Prostate gland (tissue), 2 donors: ENCODE measurements at regions not wholly inside any gene's neighbourhood (a gene's known extent, or its start where the extent isn't known, plus 50 kb on each side); places are given as distances from the start of the nearest gene placed in this dataset.

Experiments used
- DNase-seq: peaks from one replicate; pipeline ENCODE4 v3.0.0-alpha.2; 2019; ENCODE audit warnings: low spot score
- H3K27ac ChIP-seq, 2 donors: fragments of 200-600 bp; sonication (generic); 2 replicates each; pipeline ENCODE4 v1.5.1; 2017 to 2019
- H3K27me3 ChIP-seq: fragments of 200-600 bp; sonication (generic); replicated peaks from 2 replicates; pipeline ENCODE4 v1.5.1; 2019; ENCODE audit not compliant: insufficient read depth
- H3K36me3 ChIP-seq, 2 donors: fragments of 200-600 bp; sonication (generic); 1 replicate in 1 of 2; 2 replicates in 1 of 2; pipeline versions ENCODE4 v1.5.1 to v1.8.1; 2017 to 2019
- H3K4me1 ChIP-seq: fragments of 200-600 bp; sonication (generic); replicated peaks from 2 replicates; pipeline ENCODE4 v1.5.1; 2019
- H3K4me3 ChIP-seq, 2 donors: fragments of 200-600 bp; sonication (generic); 2 replicates each; pipeline ENCODE4 v1.5.1; 2017 to 2019
- H3K9me3 ChIP-seq: fragments of 200-600 bp; sonication (generic); 2 replicates; pipeline ENCODE4 v1.5.1; 2017
- POLR2A ChIP-seq: fragments of 450-650 bp; IDR thresholded peaks from one replicate; pipeline ENCODE4 v1.6.1; 2016; ENCODE audit warnings: antibody characterized with exemption, mild to moderate bottlenecking
- POLR2AphosphoS5 ChIP-seq: sonication (generic); formaldehyde crosslinking; IDR thresholded peaks from one replicate; pipeline ENCODE4 v1.6.1; 2017; ENCODE audit warnings: antibody characterized with exemption
- WGBS: methylation state at CpG from one replicate; pipeline ENCODE4 v1.1.5; 2018; 5-methylcytosine and 5-hydroxymethylcytosine counted together
- intact Hi-C: fragments of 100-400 bp; cut with DNase I; formaldehyde crosslinking; loops from one replicate; pipeline ENCODE4 v1.14.2; 2022
- TF ChIP-seq, protein P1 (sequence below), 4 experiments: fragments of 200-600 bp in 2 of 4; fragments of 450-650 bp in 2 of 4; sonication (generic) in 2 of 4; IDR thresholded peaks; 1 replicate in 3 of 4; 2 replicates in 1 of 4; pipeline ENCODE4 v1.5.1; 2016 to 2019; ENCODE audit warnings: antibody characterized with exemption in 4 of 4, mild to moderate bottlenecking in 2 of 4, moderate library complexity in 2 of 4

GRCh38 chr1:68819190-68819829 is 322.4 kb upstream of the DEPDC1 start:
- Histone ChIP-seq H3K27ac (no peak overlapping the region), H3K27me3 (no peaks in the 10 kb centered on the region), H3K4me1 (no peaks in the 10 kb centered on the region), H3K36me3 (no peaks in the 10 kb centered on the region), H3K4me3 (no peak overlapping the region), H3K9me3 (no peaks in the 10 kb centered on the region)
- intact Hi-C loops: no loop called here
- 83% methylated on average over 4 of the region's 4 CpGs for WGBS
- TF ChIP-seq POLR2AphosphoS5 (no peak), POLR2A (no peak)
- TF ChIP-seq, protein P1, sequence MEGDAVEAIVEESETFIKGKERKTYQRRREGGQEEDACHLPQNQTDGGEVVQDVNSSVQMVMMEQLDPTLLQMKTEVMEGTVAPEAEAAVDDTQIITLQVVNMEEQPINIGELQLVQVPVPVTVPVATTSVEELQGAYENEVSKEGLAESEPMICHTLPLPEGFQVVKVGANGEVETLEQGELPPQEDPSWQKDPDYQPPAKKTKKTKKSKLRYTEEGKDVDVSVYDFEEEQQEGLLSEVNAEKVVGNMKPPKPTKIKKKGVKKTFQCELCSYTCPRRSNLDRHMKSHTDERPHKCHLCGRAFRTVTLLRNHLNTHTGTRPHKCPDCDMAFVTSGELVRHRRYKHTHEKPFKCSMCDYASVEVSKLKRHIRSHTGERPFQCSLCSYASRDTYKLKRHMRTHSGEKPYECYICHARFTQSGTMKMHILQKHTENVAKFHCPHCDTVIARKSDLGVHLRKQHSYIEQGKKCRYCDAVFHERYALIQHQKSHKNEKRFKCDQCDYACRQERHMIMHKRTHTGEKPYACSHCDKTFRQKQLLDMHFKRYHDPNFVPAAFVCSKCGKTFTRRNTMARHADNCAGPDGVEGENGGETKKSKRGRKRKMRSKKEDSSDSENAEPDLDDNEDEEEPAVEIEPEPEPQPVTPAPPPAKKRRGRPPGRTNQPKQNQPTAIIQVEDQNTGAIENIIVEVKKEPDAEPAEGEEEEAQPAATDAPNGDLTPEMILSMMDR (IDR thresholded peaks at IDR 0.05): no peak
- DNase-seq: no peak

DNA sequence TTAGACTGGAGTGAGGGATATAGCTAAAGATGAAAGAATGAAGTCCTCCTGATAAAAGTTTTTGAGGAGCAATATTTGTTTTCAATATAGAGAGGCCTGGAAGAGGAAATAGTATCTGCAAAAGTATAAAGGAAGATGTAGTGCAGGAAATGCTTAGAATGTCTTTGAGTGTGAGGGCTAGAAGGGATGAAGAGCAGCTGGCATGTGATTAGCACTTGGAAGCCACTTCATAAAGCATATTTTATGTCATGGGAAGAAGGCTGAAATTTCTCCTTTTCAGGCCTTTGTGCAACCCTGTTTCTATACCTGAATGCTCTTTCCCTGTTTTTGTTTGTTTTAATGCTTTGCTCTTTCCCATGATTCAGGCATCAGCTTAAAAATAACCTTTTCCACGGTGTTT is 323.3 kb upstream of the DEPDC1 start:
- Histone ChIP-seq H3K27me3 (no peaks in the 10 kb centered on the region), H3K4me3 (no peak overlapping the region), H3K9me3 (no peaks in the 10 kb centered on the region), H3K36me3 (no peaks in the 10 kb centered on the region), H3K27ac (no peak overlapping the region), H3K4me1 (no peaks in the 10 kb centered on the region)
- no peak for DNase-seq
- WGBS: 39% methylated on average over 1 of the region's 1 CpG
- TF ChIP-seq POLR2A (no peak), POLR2AphosphoS5 (no peak)
- TF ChIP-seq, protein P1 (IDR thresholded peaks at IDR 0.05): no peak
- intact Hi-C loops: no loop called here

GRCh38 chr1:68826836-68827235 is 330.0 kb upstream of the DEPDC1 start:
- no peaks in the 10 kb centered on the region for H3K27me3 ChIP-seq
- no peak overlapping the region for H3K27ac ChIP-seq
- no peaks in the 10 kb centered on the region for H3K36me3 ChIP-seq
- no peak for DNase-seq
- TF ChIP-seq, protein P1 (IDR thresholded peaks at IDR 0.05): no peak
- no peak for TF ChIP-seq POLR2AphosphoS5
- TF ChIP-seq POLR2A: no peak
- H3K4me3 ChIP-seq: no peak overlapping the region
- H3K4me1 ChIP-seq: no peaks in the 10 kb centered on the region
- no peaks in the 10 kb centered on the region for H3K9me3 ChIP-seq
- intact Hi-C loops: no loop called here

DNA sequence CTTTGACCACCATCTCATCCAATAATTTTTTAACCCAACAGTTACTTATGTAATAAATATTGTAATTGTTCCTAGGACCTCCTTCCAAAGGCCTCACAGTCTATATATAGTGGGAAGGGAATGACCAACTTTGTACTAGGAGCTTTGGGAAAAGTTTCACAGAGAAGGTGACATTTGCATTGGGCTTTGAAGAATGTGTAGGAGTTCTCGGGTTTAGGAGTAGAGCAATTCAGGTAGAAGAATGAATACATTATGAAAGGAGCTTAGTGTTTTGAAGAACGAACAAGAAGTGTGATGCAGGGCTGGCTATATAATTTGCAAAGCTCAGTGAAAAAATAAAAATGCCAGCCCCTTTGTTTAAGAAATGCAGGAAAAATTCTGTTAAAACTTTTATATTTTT is 330.4 kb upstream of the DEPDC1 start:
- H3K9me3 ChIP-seq: no peaks in the 10 kb centered on the region
- intact Hi-C loops: no loop called here
- no peak for DNase-seq
- WGBS: 83% methylated on average over 2 of the region's 2 CpGs
- H3K4me1 ChIP-seq: no peaks in the 10 kb centered on the region
- TF ChIP-seq POLR2A: no peak
- TF ChIP-seq POLR2AphosphoS5: no peak
- TF ChIP-seq, protein P1 (IDR thresholded peaks at IDR 0.05): no peak
- H3K4me3 ChIP-seq: no peak overlapping the region
- no peak overlapping the region for H3K27ac ChIP-seq
- H3K27me3 ChIP-seq: no peaks in the 10 kb centered on the region
- H3K36me3 ChIP-seq: no peaks in the 10 kb centered on the region

- intact Hi-C loops: no loop called here
- TF ChIP-seq, protein P1 (IDR thresholded peaks at IDR 0.05): no peak
- TF ChIP-seq POLR2AphosphoS5 (no peak), POLR2A (no peak)
- 78% methylated on average over 3 of the region's 3 CpGs for WGBS
These were observed 331.1 kb upstream of the DEPDC1 start for GRCh38 chr1:68828013-68828412.

More at GRCh38 chr1:68828013-68828412, 331.1 kb upstream of the DEPDC1 start:
- no peaks in the 10 kb centered on the region for H3K27me3 ChIP-seq
- H3K9me3 ChIP-seq: no peaks in the 10 kb centered on the region
- H3K36me3 ChIP-seq: no peaks in the 10 kb centered on the region
- H3K4me1 ChIP-seq: no peaks in the 10 kb centered on the region
- H3K27ac ChIP-seq: no peak overlapping the region
- H3K4me3 ChIP-seq: no peak overlapping the region
- DNase-seq: no peak
